ENCODE measurements at regions not wholly inside any gene's neighbourhood (a gene's known extent, or its start where the extent isn't known, plus 50 kb on each side); places are given as distances from the start of the nearest gene placed in this dataset.

DNA sequence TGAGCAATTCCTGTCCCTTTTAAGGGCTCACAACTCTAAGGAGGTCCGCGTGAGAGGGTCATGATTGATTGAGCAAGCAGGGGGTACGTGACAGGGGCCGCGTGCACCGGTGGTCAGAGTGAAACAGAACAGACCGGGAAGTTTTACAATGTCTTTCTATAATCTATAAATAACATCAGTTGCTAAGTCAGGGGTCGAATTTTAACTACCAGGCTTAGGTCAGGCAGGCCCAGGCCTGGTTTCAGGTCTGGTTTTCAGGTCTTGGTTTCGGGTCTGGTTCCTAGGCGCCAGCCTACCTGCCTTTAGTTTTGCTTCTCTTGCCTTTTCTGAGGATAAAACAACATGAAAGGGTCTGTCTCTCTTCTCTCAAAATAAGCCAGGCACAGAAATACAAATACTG lies 476.0 kb upstream of the CAMK1G start:
- H3K36me3 Mint-ChIP-seq (ENCODE audit: low read depth) = peaks cover 8% of the 10 kb centered on the region
- 86 to 95% methylated on average over 7 to 10 of the region's 10 CpGs for WGBS, 2 experiments (ENCODE audit: insufficient coverage in 1 of 2, insufficient read length in 1 of 2)
- TF ChIP-seq, protein P1, sequence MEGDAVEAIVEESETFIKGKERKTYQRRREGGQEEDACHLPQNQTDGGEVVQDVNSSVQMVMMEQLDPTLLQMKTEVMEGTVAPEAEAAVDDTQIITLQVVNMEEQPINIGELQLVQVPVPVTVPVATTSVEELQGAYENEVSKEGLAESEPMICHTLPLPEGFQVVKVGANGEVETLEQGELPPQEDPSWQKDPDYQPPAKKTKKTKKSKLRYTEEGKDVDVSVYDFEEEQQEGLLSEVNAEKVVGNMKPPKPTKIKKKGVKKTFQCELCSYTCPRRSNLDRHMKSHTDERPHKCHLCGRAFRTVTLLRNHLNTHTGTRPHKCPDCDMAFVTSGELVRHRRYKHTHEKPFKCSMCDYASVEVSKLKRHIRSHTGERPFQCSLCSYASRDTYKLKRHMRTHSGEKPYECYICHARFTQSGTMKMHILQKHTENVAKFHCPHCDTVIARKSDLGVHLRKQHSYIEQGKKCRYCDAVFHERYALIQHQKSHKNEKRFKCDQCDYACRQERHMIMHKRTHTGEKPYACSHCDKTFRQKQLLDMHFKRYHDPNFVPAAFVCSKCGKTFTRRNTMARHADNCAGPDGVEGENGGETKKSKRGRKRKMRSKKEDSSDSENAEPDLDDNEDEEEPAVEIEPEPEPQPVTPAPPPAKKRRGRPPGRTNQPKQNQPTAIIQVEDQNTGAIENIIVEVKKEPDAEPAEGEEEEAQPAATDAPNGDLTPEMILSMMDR (conservative IDR thresholded peaks at IDR 0.05) = no peak

GRCh38 chr1:209109001-209109785 lies 474.3 kb upstream of the CAMK1G start:
- H3K27me3 ChIP-seq (ENCODE audit: control insufficient read depth, insufficient read depth, low read length, poor library complexity, severe bottlenecking) = no peaks in the 10 kb centered on the region
- Mint-ChIP-seq H3K36me3 (ENCODE audit: low read depth) (peaks cover 8% of the 10 kb centered on the region), H3K4me3 (no peak overlapping the region), H3K4me1 (peaks cover 58% of the 10 kb centered on the region), H3K27me3 (ENCODE audit: insufficient read depth) (no peaks in the 10 kb centered on the region), H3K9me3 (peaks cover 9% of the 10 kb centered on the region), H3K27ac (no peak overlapping the region)
- H3K4me1 ChIP-seq (ENCODE audit: control insufficient read depth, insufficient read depth, low read length) = peaks cover 16% of the 10 kb centered on the region
- DNase-seq = no peak
- H3K36me3 ChIP-seq (ENCODE audit: control insufficient read depth, insufficient read depth, low read length) = no peaks in the 10 kb centered on the region
- no peak overlapping the region for H3K9ac ChIP-seq (ENCODE audit: extremely low read depth, low read length, poor library complexity, severe bottlenecking)
- TF ChIP-seq, protein P1 (conservative IDR thresholded peaks at IDR 0.05) = no peak
- WGBS, 2 experiments (ENCODE audit: insufficient coverage in 1 of 2, insufficient read length in 1 of 2) = 78 to 86% methylated on average over 1 to 2 of the region's 2 CpGs
- no peak overlapping the region for H3K4me3 ChIP-seq (ENCODE audit: low read length)
- H3K9me3 ChIP-seq (ENCODE audit: control insufficient read depth, low read length) = peaks cover 14% of the 10 kb centered on the region
- no peak overlapping the region for H3K27ac ChIP-seq (ENCODE audit: low read depth, low read length)

More for the DNA sequence above, 476.0 kb upstream of the CAMK1G start:
- H3K27ac Mint-ChIP-seq = no peak overlapping the region
- peaks cover 62% of the 10 kb centered on the region for H3K4me1 Mint-ChIP-seq
- Histone ChIP-seq H3K9me3 (ENCODE audit: control insufficient read depth, low read length) (peaks cover 14% of the 10 kb centered on the region), H3K27ac (ENCODE audit: low read depth, low read length) (no peak overlapping the region), H3K36me3 (ENCODE audit: control insufficient read depth, insufficient read depth, low read length) (no peaks in the 10 kb centered on the region), H3K4me1 (ENCODE audit: control insufficient read depth, insufficient read depth, low read length) (peaks cover 23% of the 10 kb centered on the region), H3K27me3 (ENCODE audit: control insufficient read depth, insufficient read depth, low read length, poor library complexity, severe bottlenecking) (no peaks in the 10 kb centered on the region), H3K9ac (ENCODE audit: extremely low read depth, low read length, poor library complexity, severe bottlenecking) (no peak overlapping the region), H3K4me3 (ENCODE audit: low read length) (no peak overlapping the region)
- H3K4me3 Mint-ChIP-seq = no peak overlapping the region
- H3K27me3 Mint-ChIP-seq (ENCODE audit: insufficient read depth) = no peaks in the 10 kb centered on the region
- no peak for DNase-seq
- H3K9me3 Mint-ChIP-seq = peaks cover 9% of the 10 kb centered on the region

GRCh38 chr1:209113521-209113920 lies 470.0 kb upstream of the CAMK1G start:
- no peak for DNase-seq
- Mint-ChIP-seq H3K9me3 (no peaks in the 10 kb centered on the region), H3K4me1 (peaks cover 44% of the 10 kb centered on the region), H3K27ac (no peak overlapping the region), H3K27me3 (ENCODE audit: insufficient read depth) (no peaks in the 10 kb centered on the region), H3K36me3 (ENCODE audit: low read depth) (no peaks in the 10 kb centered on the region), H3K4me3 (no peak overlapping the region)
- TF ChIP-seq, protein P1 (conservative IDR thresholded peaks at IDR 0.05) = no peak
- Histone ChIP-seq H3K27ac (ENCODE audit: low read depth, low read length) (no peak overlapping the region), H3K4me1 (ENCODE audit: control insufficient read depth, insufficient read depth, low read length) (peaks cover 16% of the 10 kb centered on the region), H3K36me3 (ENCODE audit: control insufficient read depth, insufficient read depth, low read length) (no peaks in the 10 kb centered on the region), H3K9ac (ENCODE audit: extremely low read depth, low read length, poor library complexity, severe bottlenecking) (no peak overlapping the region), H3K9me3 (ENCODE audit: control insufficient read depth, low read length) (no peaks in the 10 kb centered on the region), H3K4me3 (ENCODE audit: low read length) (no peak overlapping the region), H3K27me3 (ENCODE audit: control insufficient read depth, insufficient read depth, low read length, poor library complexity, severe bottlenecking) (no peaks in the 10 kb centered on the region)
- WGBS, 2 experiments (ENCODE audit: insufficient coverage in 1 of 2, insufficient read length in 1 of 2) = 85 to 87% methylated on average over 5 of the region's 5 CpGs

Measured in endodermal cell (in vitro differentiated cells).